B cell (primary cell): ENCODE measurements at regions not wholly inside any gene's neighbourhood (a gene's known extent, or its start where the extent isn't known, plus 50 kb on each side); places are given as distances from the start of the nearest gene placed in this dataset.
"Not testable (repeated sequence)": the region's sequence is repeated elsewhere in the genome, so short reads cannot be mapped to it uniquely, and the experiment has no call there.

Experiments
- ATAC-seq: fragments of 200-7000 bp; cut with Tn5 transposase; one replicate; pipeline ENCODE4 v1.10.0; 2021; ENCODE audit warnings: low read depth, mild to moderate bottlenecking, moderate number of reproducible peaks, moderate library complexity
- CTCF ChIA-PET: fragments of 350-600 bp; sonication (Branson Sonifier 250); formaldehyde crosslinking; loops from one replicate; lab custom pipeline; 2021; ENCODE audit warnings: antibody characterized with exemption, inconsistent platforms; lab: Charles Lee
- POLR2A ChIA-PET: fragments of 350-600 bp; sonication (Branson Sonifier 250); formaldehyde crosslinking; loops from one replicate; lab custom pipeline; 2021; ENCODE audit warnings: antibody characterized with exemption; lab: Charles Lee
- DNase-seq: peaks from one replicate; pipeline ENCODE4 v3.0.0; 2013
- H2AFZ ChIP-seq: 2 replicates; pipeline ENCODE4 v1.6.1; 2012; ENCODE audit warnings: mild to moderate bottlenecking, low read depth, low read length; ENCODE audit not compliant: insufficient read depth, poor library complexity, severe bottlenecking
- H3K27ac ChIP-seq, 2 donors: 1 replicate in 1 of 2; 2 replicates in 1 of 2; pipeline ENCODE4 v1.5.1; 2012 to 2013; ENCODE audit warnings: low read length in 2 of 2, mild to moderate bottlenecking in 2 of 2, moderate library complexity in 1 of 2
- H3K27me3 ChIP-seq, 4 experiments: fragments of 200-600 bp in 1 of 4; sonication (generic) in 1 of 4; replicated peaks in 1 of 4; 1 replicate in 2 of 4; 2 replicates in 2 of 4; pipeline versions ENCODE4 v1.6.1 to v1.7.0; 2013 to 2016; ENCODE audit warnings: low read length in 3 of 4, mild to moderate bottlenecking in 2 of 4, mixed read lengths in 1 of 4, moderate library complexity in 1 of 4; ENCODE audit not compliant: insufficient read depth in 4 of 4, control insufficient read depth in 3 of 4; ENCODE audit errors: control extremely low read depth in 1 of 4
- H3K36me3 ChIP-seq, 2 experiments: replicated peaks in 1 of 2; 1 replicate in 1 of 2; 2 replicates in 1 of 2; pipeline versions ENCODE4 v1.6.1 to v1.7.1; 2013; ENCODE audit warnings: low read length in 1 of 2; ENCODE audit not compliant: insufficient read depth in 2 of 2, control insufficient read depth in 1 of 2; ENCODE audit errors: control extremely low read depth in 1 of 2, extremely low read depth in 1 of 2
- H3K4me1 ChIP-seq, 2 donors: fragments of 200-600 bp in 1 of 2; sonication (generic) in 1 of 2; 1 replicate in 1 of 2; 2 replicates in 1 of 2; pipeline versions ENCODE4 v1.5.1 to v1.6.1; 2013 to 2017; ENCODE audit warnings: low read length in 2 of 2; ENCODE audit not compliant: control insufficient read depth in 2 of 2, insufficient read depth in 2 of 2
- H3K4me2 ChIP-seq: replicated peaks from 2 replicates; pipeline ENCODE3; 2012; ENCODE audit warnings: mild to moderate bottlenecking, low read depth, low read length; ENCODE audit not compliant: poor library complexity, severe bottlenecking
- H3K4me3 ChIP-seq, 5 experiments: fragments of 200-600 bp in 1 of 5; sonication (generic) in 1 of 5; 1 replicate in 3 of 5; 2 replicates in 2 of 5; pipeline versions ENCODE4 v1.5.1 to v1.7.0; 2011 to 2016; ENCODE audit warnings: low read length in 4 of 5, mild to moderate bottlenecking in 4 of 5, low read depth in 2 of 5, control low read depth in 1 of 5, moderate library complexity in 1 of 5; ENCODE audit not compliant: insufficient read depth in 1 of 5; ENCODE audit errors: control extremely low read depth in 1 of 5, extremely low read depth in 1 of 5
- H3K79me2 ChIP-seq: fragments of 200-600 bp; sonication (generic); one replicate; pipeline ENCODE4 v1.6.0; 2016; ENCODE audit warnings: low read length; ENCODE audit not compliant: control insufficient read depth, insufficient read depth
- H3K9ac ChIP-seq: fragments of 200-600 bp; sonication (generic); 2 replicates; pipeline ENCODE4 v1.6.1; 2017; ENCODE audit warnings: mild to moderate bottlenecking, low read length, moderate library complexity
- H3K9me3 ChIP-seq, 3 donors: one replicate each; pipeline versions ENCODE4 v1.6.1 to v1.7.1; 2013; ENCODE audit warnings: low read length in 2 of 3; ENCODE audit not compliant: control insufficient read depth in 2 of 3, insufficient read depth in 1 of 3; ENCODE audit errors: control extremely low read depth in 1 of 3
- H4K20me1 ChIP-seq: 2 replicates; pipeline ENCODE4 v1.6.0; 2012; ENCODE audit warnings: mild to moderate bottlenecking, low read length; ENCODE audit not compliant: insufficient read depth, control insufficient read depth, poor library complexity, severe bottlenecking
- H3K27ac Mint-ChIP-seq: one replicate; pipeline ENCODE4 v1.8.0; 2021; ENCODE audit warnings: mixed read lengths
- H3K27me3 Mint-ChIP-seq: one replicate; pipeline ENCODE4 v1.8.0; 2021; ENCODE audit warnings: mixed read lengths
- H3K4me1 Mint-ChIP-seq: one replicate; pipeline ENCODE4 v1.8.0; 2021; ENCODE audit warnings: mixed read lengths
- H3K4me3 Mint-ChIP-seq: one replicate; pipeline ENCODE4 v1.8.0; 2021; ENCODE audit warnings: mixed read lengths
- H3K9me3 Mint-ChIP-seq: one replicate; pipeline ENCODE4 v1.8.0; 2022; ENCODE audit warnings: mixed read lengths; ENCODE audit not compliant: insufficient read depth
- CTCF ChIP-seq: fragments of 200-600 bp; IDR thresholded peaks from one replicate; pipeline ENCODE4 v1.8.0; 2022; ENCODE audit warnings: antibody characterized with exemption, mild to moderate bottlenecking
- EZH2 ChIP-seq: IDR thresholded peaks from 2 replicates; pipeline ENCODE4 v1.6.1; 2012; ENCODE audit warnings: borderline replicate concordance, low read depth, mild to moderate bottlenecking, moderate library complexity, low read length; ENCODE audit not compliant: insufficient read depth, poor library complexity, severe bottlenecking
- WGBS: methylation state at CpG from one replicate; pipeline ENCODE4 v1.1.5; 2013; ENCODE audit warnings: missing lambda C conversion rate; ENCODE audit not compliant: insufficient coverage; 5-methylcytosine and 5-hydroxymethylcytosine counted together
- intact Hi-C: fragments of 100-400 bp; cut with micrococcal nuclease; formaldehyde crosslinking; loops from one replicate; pipeline ENCODE4 v1.10.0; 2022

GRCh38 chr14:54025661-54026060 lies 69.0 kb upstream of the BMP4 start:
- DNase-seq (no peak), ATAC-seq (no peak)
- Mint-ChIP-seq H3K27me3 (no peaks in the 10 kb centered on the region), H3K4me3 (no peak overlapping the region), H3K9me3 (peaks cover 5% of the 10 kb centered on the region), H3K27ac (no peak overlapping the region), H3K4me1 (no peaks in the 10 kb centered on the region)
- Histone ChIP-seq H3K4me2 (no peak overlapping the region), H3K27ac (no peak overlapping the region), H3K9me3 (no peaks in the 10 kb centered on the region), H3K79me2 (no peaks in the 10 kb centered on the region), H3K4me1 (no peaks in the 10 kb centered on the region), H2AFZ (no peak overlapping the region), H4K20me1 (no peaks in the 10 kb centered on the region), H3K4me3 (no peak overlapping the region), H3K9ac (no peak overlapping the region), H3K36me3 (no peaks in the 10 kb centered on the region), H3K27me3 (no peaks in the 10 kb centered on the region)
- TF ChIP-seq EZH2 (no peak), CTCF (no peak)
- ChIA-PET POLR2A (no interaction called here), CTCF (no interaction called here)
- intact Hi-C loops: no loop called here
- WGBS: no CpG with 5 or more reads among the region's 1 CpG

GRCh38 chr14:54026671-54027070 lies 70.0 kb upstream of the BMP4 start:
- Mint-ChIP-seq H3K4me3 (no peak overlapping the region), H3K9me3 (peaks cover 5% of the 10 kb centered on the region), H3K27me3 (no peaks in the 10 kb centered on the region), H3K27ac (no peak overlapping the region), H3K4me1 (no peaks in the 10 kb centered on the region)
- H3K27ac ChIP-seq: no peak overlapping the region
- no peaks in the 10 kb centered on the region for H3K27me3 ChIP-seq
- ChIA-PET CTCF (no interaction called here), POLR2A (no interaction called here)
- TF ChIP-seq CTCF (no peak), EZH2 (no peak)
- intact Hi-C loops: no loop called here
- no peaks in the 10 kb centered on the region for H4K20me1 ChIP-seq
- no peaks in the 10 kb centered on the region for H3K4me1 ChIP-seq
- ATAC-seq (no peak), DNase-seq (no peak)
- H3K4me2 ChIP-seq: no peak overlapping the region
- H3K9ac ChIP-seq: no peak overlapping the region
- H3K4me3 ChIP-seq: no peak overlapping the region
- no peak overlapping the region for H2AFZ ChIP-seq
- H3K79me2 ChIP-seq: no peaks in the 10 kb centered on the region
- H3K9me3 ChIP-seq: no peaks in the 10 kb centered on the region
- no CpG with 5 or more reads among the region's 2 CpGs for WGBS
- no peaks in the 10 kb centered on the region for H3K36me3 ChIP-seq

GRCh38 chr14:54030996-54031395 lies 74.4 kb upstream of the BMP4 start:
- ATAC-seq, H3K27ac ChIP-seq, POLR2A ChIA-PET, H2AFZ ChIP-seq, H3K4me1 ChIP-seq, H3K9ac ChIP-seq, H3K79me2 ChIP-seq, H3K4me3 Mint-ChIP-seq, H3K9me3 Mint-ChIP-seq, H3K4me1 Mint-ChIP-seq, H3K27ac Mint-ChIP-seq, DNase-seq, H3K36me3 ChIP-seq, CTCF ChIA-PET, H3K27me3 ChIP-seq, H3K4me3 ChIP-seq, H4K20me1 ChIP-seq, H3K4me2 ChIP-seq, intact Hi-C loops, H3K27me3 Mint-ChIP-seq: not testable (repeated sequence)
- peaks cover 0 to 10% (median 6%) of the 10 kb centered on the region in 3 donors for H3K9me3 ChIP-seq
- WGBS: no CpG with 5 or more reads among the region's 1 CpG
